Psoas muscle (tissue), 7 donors: ENCODE measurements at regions not wholly inside any gene's neighbourhood (a gene's known extent, or its start where the extent isn't known, plus 50 kb on each side); places are given as distances from the start of the nearest gene placed in this dataset.

Experiments
- ATAC-seq, 4 donors: fragments of 200-7000 bp; cut with Tn5 transposase; one replicate each; pipeline ENCODE4 v1.9.1; 2020; ENCODE audit warnings: moderate library complexity in 3 of 4, mild to moderate bottlenecking in 2 of 4
- DNase-seq, 2 donors: peaks; one replicate each; pipeline ENCODE4 v3.0.0-alpha.2; 2020
- H3K27ac ChIP-seq: fragments of 200-600 bp; one replicate; pipeline ENCODE4 v1.8.0; 2022
- H3K27me3 ChIP-seq, 3 donors: fragments of 200-600 bp in 1 of 3; one replicate each; pipeline versions ENCODE4 v1.6.1 to v1.8.0; 2013 to 2022; ENCODE audit warnings: low read length in 2 of 3, mild to moderate bottlenecking in 2 of 3, moderate library complexity in 1 of 3; ENCODE audit not compliant: insufficient read depth in 3 of 3
- H3K36me3 ChIP-seq, 2 donors: fragments of 200-600 bp in 1 of 2; one replicate each; pipeline versions ENCODE4 v1.6.1 to v1.8.0; 2013 to 2022; ENCODE audit warnings: low read depth in 1 of 2, mild to moderate bottlenecking in 1 of 2, moderate library complexity in 1 of 2; ENCODE audit not compliant: insufficient read depth in 1 of 2
- H3K4me1 ChIP-seq: fragments of 200-600 bp; one replicate; pipeline ENCODE4 v1.8.0; 2022
- H3K4me3 ChIP-seq: fragments of 200-600 bp; one replicate; pipeline ENCODE4 v1.8.0; 2022; ENCODE audit warnings: mild to moderate bottlenecking
- H3K9me3 ChIP-seq: fragments of 200-600 bp; one replicate; pipeline ENCODE4 v1.8.0; 2022
- CTCF ChIP-seq: fragments of 200-600 bp; IDR thresholded peaks from one replicate; pipeline ENCODE4 v1.8.0; 2022; ENCODE audit warnings: antibody characterized with exemption
- WGBS, 3 donors: extraction: QIAGEN DNeasy Blood & Tissue Kit; methylation state at CpG; one replicate each; pipeline versions ENCODE4 v1.1.6 to v1.1.7; 2013; 5-methylcytosine and 5-hydroxymethylcytosine counted together
- intact Hi-C, 2 donors: fragments of 100-400 bp; cut with DNase I; formaldehyde crosslinking; loops; one replicate each; pipeline versions ENCODE4 v1.11.0 to v1.14.2; 2022
- donor health status: healthy with polysubstance abuse.
- donor health status: DM: no; HTN: no; CAD: no; lungs with moderate emphysema.
- donor health status: Bipolar disorder and iron deficiency.
- donor health status: healthy.
- donor health status: DM: yes; HTN: yes; CAD: no.
- donor health status: DM: no; HTN: no; CAD: no.
- donor health status: DM: yes; HTN: yes; CAD: no.

- Histone ChIP-seq H3K9me3 (no peaks in the 10 kb centered on the region), H3K36me3 (no peaks in the 10 kb centered on the region), H3K27me3 (no peaks in the 10 kb centered on the region), H3K27ac (no peak overlapping the region), H3K4me3 (no peak overlapping the region), H3K4me1 (peaks cover 3% of the 10 kb centered on the region)
- 72 to 82% (median 76%) methylated on average over 3 of the region's 3 CpGs for WGBS, 3 donors
- no peak for ATAC-seq
- DNase-seq, result no peak
- no peak for TF ChIP-seq CTCF
- intact Hi-C loops, result no loop called here
These were observed 205.0 kb upstream of the ACTBL2 start for GRCh38 chr5:57687596-57687995.

DNA sequence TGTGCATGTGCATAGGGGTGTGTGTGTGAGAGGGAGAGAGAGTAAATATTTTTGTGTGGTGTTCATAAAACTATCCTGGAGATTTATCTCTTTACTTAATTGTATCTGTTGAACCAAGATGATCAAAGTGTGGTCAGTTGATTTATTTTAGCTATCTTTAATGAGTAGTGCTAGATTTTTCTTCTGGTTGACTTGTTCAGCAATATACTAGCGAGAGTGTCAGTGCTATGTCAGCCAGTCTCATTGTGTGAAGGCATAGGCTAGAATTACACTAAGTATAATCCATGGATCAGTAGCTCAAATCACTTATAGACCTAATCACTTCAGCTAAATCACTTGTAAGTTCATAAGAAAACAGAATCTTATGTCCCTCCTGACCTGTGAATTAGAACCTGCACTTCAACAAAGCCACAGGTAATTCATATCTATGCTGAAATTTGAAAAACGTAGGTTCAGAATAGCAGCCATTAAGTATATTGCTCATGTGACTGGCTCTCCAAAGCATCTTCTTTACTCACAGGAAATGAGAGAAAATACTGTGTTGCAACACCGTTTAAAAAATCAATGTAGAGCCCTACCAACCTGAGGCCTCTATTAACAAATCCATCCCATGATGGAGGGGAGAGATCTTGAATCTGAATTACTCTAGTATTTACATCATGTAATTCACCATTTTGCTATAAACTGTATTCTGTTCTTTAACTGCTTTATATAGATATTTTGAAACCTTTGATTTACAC is 203.1 kb upstream of the ACTBL2 start:
- 78 to 79% (median 78%) methylated on average over 3 of the region's 3 CpGs for WGBS, 3 donors
- Histone ChIP-seq H3K36me3 (no peaks in the 10 kb centered on the region), H3K27ac (no peak overlapping the region), H3K4me1 (no peaks in the 10 kb centered on the region), H3K9me3 (no peaks in the 10 kb centered on the region), H3K27me3 (no peaks in the 10 kb centered on the region), H3K4me3 (no peak overlapping the region)
- DNase-seq, result no peak
- no peak for TF ChIP-seq CTCF
- intact Hi-C loops, result no loop called here
- ATAC-seq, result no peak

DNA sequence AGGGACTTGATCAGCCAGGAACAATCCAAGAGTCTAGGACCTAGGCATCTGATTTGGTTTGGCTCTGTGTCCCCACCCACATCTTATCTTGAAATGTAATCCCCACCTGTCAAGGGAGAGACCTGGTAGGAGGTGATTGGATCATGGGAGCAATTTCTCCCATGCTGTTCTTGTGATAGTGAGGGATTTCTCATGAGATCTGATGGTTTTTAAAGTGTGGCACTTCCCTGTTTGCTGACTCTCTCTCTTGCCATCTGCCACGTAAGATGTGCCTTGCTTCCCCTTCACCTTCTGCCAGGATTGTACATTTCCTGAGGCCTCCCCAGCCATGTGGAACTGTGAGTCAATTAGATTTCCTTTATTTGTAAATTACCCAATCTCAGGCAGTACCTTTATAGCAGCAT is 201.7 kb upstream of the ACTBL2 start:
- no peaks in the 10 kb centered on the region for H3K9me3 ChIP-seq
- H3K27ac ChIP-seq, result no peak overlapping the region
- intact Hi-C loops, result no loop called here
- no peak for ATAC-seq
- no peaks in the 10 kb centered on the region for H3K4me1 ChIP-seq
- no peak overlapping the region for H3K4me3 ChIP-seq
- DNase-seq, result no peak
- 56 to 79% (median 65%) methylated on average over 1 of the region's 1 CpG for WGBS, 3 donors
- no peaks in the 10 kb centered on the region for H3K27me3 ChIP-seq
- H3K36me3 ChIP-seq, result no peaks in the 10 kb centered on the region
- no peak for TF ChIP-seq CTCF

DNA sequence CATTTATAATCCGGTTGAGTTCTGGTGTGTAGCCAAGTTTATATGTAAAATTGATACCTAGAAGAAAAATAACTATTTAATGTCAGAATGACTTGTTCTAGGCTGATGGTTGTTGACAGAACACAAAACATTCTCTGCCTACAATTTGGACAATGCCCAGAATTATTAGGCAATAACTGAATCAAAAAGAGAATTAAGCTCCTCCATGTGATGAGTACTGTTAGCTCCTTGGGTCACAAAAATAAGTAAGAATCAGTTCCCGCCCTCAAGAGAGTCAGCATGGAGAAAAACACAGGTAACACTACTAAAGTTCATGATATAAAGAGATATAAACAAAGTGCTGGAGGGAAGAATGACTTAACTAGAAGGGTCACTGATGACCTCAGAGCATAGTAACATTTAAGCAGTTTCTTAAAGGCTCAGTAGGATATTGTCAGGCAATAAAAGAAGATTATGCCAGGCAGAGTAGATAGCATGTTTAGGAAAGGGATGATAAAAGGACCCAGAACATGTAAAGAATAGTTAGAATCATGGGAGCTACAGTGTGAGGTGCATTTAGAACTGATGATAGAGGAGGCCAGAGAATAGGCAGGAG is 200.5 kb upstream of the ACTBL2 start:
- Histone ChIP-seq H3K27ac (no peak overlapping the region), H3K36me3 (no peaks in the 10 kb centered on the region), H3K9me3 (no peaks in the 10 kb centered on the region), H3K27me3 (no peaks in the 10 kb centered on the region), H3K4me1 (no peaks in the 10 kb centered on the region), H3K4me3 (no peak overlapping the region)
- no peak for ATAC-seq
- WGBS, 3 donors, result 69 to 79% (median 72%) methylated on average over 2 of the region's 2 CpGs
- intact Hi-C loops, result no loop called here
- TF ChIP-seq CTCF, result no peak
- DNase-seq, result no peak

GRCh38 chr5:57681942-57682341 is 199.3 kb upstream of the ACTBL2 start:
- intact Hi-C loops, result no loop called here
- no peak overlapping the region for H3K27ac ChIP-seq
- no peak for TF ChIP-seq CTCF
- no peaks in the 10 kb centered on the region for H3K9me3 ChIP-seq
- DNase-seq (no peak), ATAC-seq (no peak)
- WGBS, 3 donors, result 73 to 81% (median 79%) methylated on average over 3 of the region's 3 CpGs
- H3K4me1 ChIP-seq, result no peaks in the 10 kb centered on the region
- no peaks in the 10 kb centered on the region for H3K27me3 ChIP-seq
- no peak overlapping the region for H3K4me3 ChIP-seq
- no peaks in the 10 kb centered on the region for H3K36me3 ChIP-seq
